HG02870 (cell line): ENCODE measurements at regions not wholly inside any gene's neighbourhood (a gene's known extent, or its start where the extent isn't known, plus 50 kb on each side); places are given as distances from the start of the nearest gene placed in this dataset.

Source experiments
- ATAC-seq: cut with Tn5 transposase; IDR thresholded peaks from one replicate; pipeline ENCODE4 v1.9.1; 2021; ENCODE audit warnings: mild to moderate bottlenecking, moderate library complexity; ENCODE audit not compliant: unreplicated experiment

- ATAC-seq: no peak
Observed at GRCh38 chr7:118013252-118014010, 140.2 kb upstream of the CTTNBP2 start.

GRCh38 chr7:118022546-118022945 is 149.3 kb upstream of the CTTNBP2 start:
- ATAC-seq: no peak

GRCh38 chr7:118026791-118027190 is 153.6 kb upstream of the CTTNBP2 start:
- no peak for ATAC-seq

GRCh38 chr7:118028226-118028625 is 155.0 kb upstream of the CTTNBP2 start:
- no peak for ATAC-seq

- ATAC-seq: no peak
Observed at GRCh38 chr7:118029826-118030422, 154.0 kb upstream of the LSM8 start.

GRCh38 chr7:118033273-118033672 is 150.7 kb upstream of the LSM8 start:
- ATAC-seq: no peak

GRCh38 chr7:118039963-118040489 is 143.9 kb upstream of the LSM8 start:
- ATAC-seq: no peak

GRCh38 chr7:118040562-118040961 is 143.4 kb upstream of the LSM8 start:
- peak; percentile 74 for ATAC-seq

GRCh38 chr7:118041251-118041878 is 142.6 kb upstream of the LSM8 start:
- no peak for ATAC-seq

GRCh38 chr7:118045629-118046028 is 138.3 kb upstream of the LSM8 start:
- ATAC-seq: no peak

GRCh38 chr7:118046086-118046485 is 137.9 kb upstream of the LSM8 start:
- no peak for ATAC-seq

GRCh38 chr7:118046801-118047200 is 137.2 kb upstream of the LSM8 start:
- ATAC-seq: no peak

GRCh38 chr7:118052336-118052735 is 131.6 kb upstream of the LSM8 start:
- no peak for ATAC-seq

- no peak for ATAC-seq
Observed at GRCh38 chr7:118053353-118053752, 130.6 kb upstream of the LSM8 start.

- no peak for ATAC-seq
Observed at GRCh38 chr7:118054529-118054928, 129.4 kb upstream of the LSM8 start.

GRCh38 chr7:118055647-118056046 is 128.3 kb upstream of the LSM8 start:
- ATAC-seq: no peak

- no peak for ATAC-seq
Observed at GRCh38 chr7:118057404-118057803, 126.6 kb upstream of the LSM8 start.

- no peak for ATAC-seq
Observed at GRCh38 chr7:118059209-118059608, 124.8 kb upstream of the LSM8 start.

- ATAC-seq: no peak
Observed at GRCh38 chr7:118060692-118061091, 123.3 kb upstream of the LSM8 start.

GRCh38 chr7:118061386-118061785 is 122.6 kb upstream of the LSM8 start:
- ATAC-seq: no peak

- ATAC-seq: no peak
Observed at GRCh38 chr7:118072893-118073674, 110.9 kb upstream of the LSM8 start.
